ENCODE measurements at regions not wholly inside any gene's neighbourhood (a gene's known extent, or its start where the extent isn't known, plus 50 kb on each side); places are given as distances from the start of the nearest gene placed in this dataset.

- DNase-seq (ENCODE audit: low read depth in 3 of 3, low spot score in 1 of 3): no peak
Observed at GRCh38 chr18:1922066-1922465, 649.2 kb downstream of the METTL4 start.

- DNase-seq (ENCODE audit: low read depth in 3 of 3, low spot score in 1 of 3): no peak
Observed at GRCh38 chr18:1928711-1929110, 642.6 kb downstream of the METTL4 start.

GRCh38 chr18:1929720-1930119 is 641.6 kb downstream of the METTL4 start:
- DNase-seq (ENCODE audit: low read depth in 3 of 3, low spot score in 1 of 3): no peak

- no peak for DNase-seq (ENCODE audit: low read depth in 3 of 3, low spot score in 1 of 3)
Observed at GRCh38 chr18:1930291-1931270, 640.7 kb downstream of the METTL4 start.

- no peak for DNase-seq (ENCODE audit: low read depth in 3 of 3, low spot score in 1 of 3)
Observed at GRCh38 chr18:1952486-1952885, 618.8 kb downstream of the METTL4 start.

- no peak for DNase-seq (ENCODE audit: low read depth in 3 of 3, low spot score in 1 of 3)
Observed at GRCh38 chr18:1954583-1955312, 616.6 kb downstream of the METTL4 start.

- no peak for DNase-seq (ENCODE audit: low read depth in 3 of 3, low spot score in 1 of 3)
Observed at GRCh38 chr18:1958798-1959197, 612.5 kb downstream of the METTL4 start.

GRCh38 chr18:1965016-1965415 is 606.3 kb downstream of the METTL4 start:
- no peak for DNase-seq (ENCODE audit: low read depth in 3 of 3, low spot score in 1 of 3)

- no peak for DNase-seq (ENCODE audit: low read depth in 3 of 3, low spot score in 1 of 3)
Observed at GRCh38 chr18:1965541-1965940, 605.8 kb downstream of the METTL4 start.

- no peak for DNase-seq (ENCODE audit: low read depth in 3 of 3, low spot score in 1 of 3)
Observed at GRCh38 chr18:1968801-1969498, 602.4 kb downstream of the METTL4 start.

- no peak for DNase-seq (ENCODE audit: low read depth in 3 of 3, low spot score in 1 of 3)
Observed at GRCh38 chr18:1976484-1976883, 594.8 kb downstream of the METTL4 start.

- DNase-seq (ENCODE audit: low read depth in 3 of 3, low spot score in 1 of 3): no peak
Observed at GRCh38 chr18:1982056-1982455, 589.2 kb downstream of the METTL4 start.

GRCh38 chr18:1983746-1984515 is 587.4 kb downstream of the METTL4 start:
- no peak for DNase-seq (ENCODE audit: low read depth in 3 of 3, low spot score in 1 of 3)

- no peak for DNase-seq (ENCODE audit: low read depth in 3 of 3, low spot score in 1 of 3)
Observed at GRCh38 chr18:1993866-1994265, 577.4 kb downstream of the METTL4 start.

GRCh38 chr18:1994471-1994870 is 576.8 kb downstream of the METTL4 start:
- no peak for DNase-seq (ENCODE audit: low read depth in 3 of 3, low spot score in 1 of 3)

- DNase-seq (ENCODE audit: low read depth in 3 of 3, low spot score in 1 of 3): no peak
Observed at GRCh38 chr18:1995041-1995612, 576.2 kb downstream of the METTL4 start.

GRCh38 chr18:1998121-1998520 is 573.2 kb downstream of the METTL4 start:
- no peak for DNase-seq (ENCODE audit: low read depth in 3 of 3, low spot score in 1 of 3)

GRCh38 chr18:1999387-1999786 is 571.9 kb downstream of the METTL4 start:
- no peak for DNase-seq (ENCODE audit: low read depth in 3 of 3, low spot score in 1 of 3)

- DNase-seq (ENCODE audit: low read depth in 3 of 3, low spot score in 1 of 3): no peak
Observed at GRCh38 chr18:2002151-2002550, 569.2 kb downstream of the METTL4 start.

- no peak for DNase-seq (ENCODE audit: low read depth in 3 of 3, low spot score in 1 of 3)
Observed at GRCh38 chr18:2002604-2003003, 568.7 kb downstream of the METTL4 start.
